KMS-11 (cell line): ENCODE measurements at regions not wholly inside any gene's neighbourhood (a gene's known extent, or its start where the extent isn't known, plus 50 kb on each side); places are given as distances from the start of the nearest gene placed in this dataset.

ENCODE experiments used
- H2AFZ ChIP-seq: fragments of 200-600 bp; sonication (generic); 2 replicates; pipeline ENCODE4 v1.6.1; 2016; ENCODE audit warnings: antibody characterized with exemption, mixed run types, low read depth
- H3K27ac ChIP-seq: fragments of 200-600 bp; sonication (generic); 2 replicates; pipeline ENCODE4 v1.6.1; 2016; ENCODE audit warnings: mild to moderate bottlenecking, mixed run types
- H3K27me3 ChIP-seq: fragments of 200-600 bp; sonication (generic); 2 replicates; pipeline ENCODE4 v1.6.1; 2017; ENCODE audit warnings: mild to moderate bottlenecking, low read depth, mixed run types, moderate library complexity; ENCODE audit not compliant: insufficient read depth
- H3K36me3 ChIP-seq: fragments of 200-600 bp; sonication (generic); 2 replicates; pipeline ENCODE4 v1.6.1; 2017; ENCODE audit warnings: mild to moderate bottlenecking, mixed run types; ENCODE audit not compliant: insufficient read depth
- H3K4me1 ChIP-seq: fragments of 200-600 bp; sonication (generic); 2 replicates; pipeline ENCODE4 v1.6.1; 2016; ENCODE audit warnings: mild to moderate bottlenecking, low read depth, mixed run types; ENCODE audit not compliant: poor library complexity, severe bottlenecking
- H3K4me2 ChIP-seq: fragments of 200-600 bp; sonication (generic); 2 replicates; pipeline ENCODE4 v1.7.0; 2016; ENCODE audit warnings: mild to moderate bottlenecking, mixed run types
- H3K4me3 ChIP-seq: fragments of 200-600 bp; sonication (generic); IDR thresholded peaks from 2 replicates; pipeline ENCODE4 v1.6.1; 2017; ENCODE audit warnings: low read depth, low read length, mixed read lengths; ENCODE audit not compliant: insufficient read depth
- H3K79me2 ChIP-seq: fragments of 200-600 bp; sonication (generic); 2 replicates; pipeline ENCODE4 v1.6.1; 2016; ENCODE audit warnings: low read depth, mixed run types; ENCODE audit not compliant: insufficient read depth
- H3K9ac ChIP-seq: fragments of 200-600 bp; sonication (generic); 2 replicates; pipeline ENCODE4 v1.6.1; 2016; ENCODE audit warnings: mild to moderate bottlenecking, mixed run types
- H4K20me1 ChIP-seq: fragments of 200-600 bp; sonication (generic); 2 replicates; pipeline ENCODE4 v1.6.1; 2016; ENCODE audit warnings: mild to moderate bottlenecking, mixed run types; ENCODE audit not compliant: insufficient read depth
- TF ChIP-seq, protein P1 (sequence below): fragments of 200-600 bp; sonication (generic); conservative IDR thresholded peaks from 2 replicates; pipeline ENCODE4 v1.6.1; 2017; ENCODE audit warnings: low read depth, mild to moderate bottlenecking, antibody characterized with exemption, low read length, moderate library complexity, mixed read lengths

DNA sequence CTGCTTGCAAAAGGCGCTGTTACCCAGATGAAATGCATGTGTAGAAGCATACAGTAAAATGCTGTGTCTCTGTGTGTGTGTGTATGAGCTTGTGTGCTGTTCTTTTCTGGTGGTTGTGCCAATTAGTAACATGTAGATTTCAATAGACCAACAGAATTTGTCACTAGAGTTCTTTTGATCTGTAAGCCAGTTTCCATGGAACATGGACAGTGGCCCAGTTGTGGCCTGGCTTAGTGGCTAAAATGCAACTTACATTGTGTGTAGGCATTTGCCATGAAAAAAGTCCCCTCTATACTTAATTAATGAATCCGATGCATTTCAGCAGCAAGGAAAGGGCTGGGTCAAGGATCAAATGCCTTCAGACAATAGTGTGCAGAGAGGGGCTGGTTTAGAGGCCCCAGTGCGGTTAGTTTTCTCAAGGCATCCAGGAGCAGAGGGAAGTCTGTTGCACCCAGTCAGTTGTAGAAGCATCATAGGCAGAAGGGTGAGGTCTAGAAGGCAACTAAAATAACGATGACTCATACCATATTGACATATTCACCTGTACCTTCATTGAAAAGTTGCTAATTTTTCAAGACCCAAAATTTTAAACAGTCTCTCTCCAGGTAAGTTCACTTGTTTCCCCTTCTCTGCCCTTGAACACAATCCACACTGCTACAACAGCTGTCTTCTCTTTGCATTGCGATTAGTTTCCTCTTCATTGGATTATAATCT lies 366.9 kb upstream of the SPRED2 start:
- TF ChIP-seq, protein P1, sequence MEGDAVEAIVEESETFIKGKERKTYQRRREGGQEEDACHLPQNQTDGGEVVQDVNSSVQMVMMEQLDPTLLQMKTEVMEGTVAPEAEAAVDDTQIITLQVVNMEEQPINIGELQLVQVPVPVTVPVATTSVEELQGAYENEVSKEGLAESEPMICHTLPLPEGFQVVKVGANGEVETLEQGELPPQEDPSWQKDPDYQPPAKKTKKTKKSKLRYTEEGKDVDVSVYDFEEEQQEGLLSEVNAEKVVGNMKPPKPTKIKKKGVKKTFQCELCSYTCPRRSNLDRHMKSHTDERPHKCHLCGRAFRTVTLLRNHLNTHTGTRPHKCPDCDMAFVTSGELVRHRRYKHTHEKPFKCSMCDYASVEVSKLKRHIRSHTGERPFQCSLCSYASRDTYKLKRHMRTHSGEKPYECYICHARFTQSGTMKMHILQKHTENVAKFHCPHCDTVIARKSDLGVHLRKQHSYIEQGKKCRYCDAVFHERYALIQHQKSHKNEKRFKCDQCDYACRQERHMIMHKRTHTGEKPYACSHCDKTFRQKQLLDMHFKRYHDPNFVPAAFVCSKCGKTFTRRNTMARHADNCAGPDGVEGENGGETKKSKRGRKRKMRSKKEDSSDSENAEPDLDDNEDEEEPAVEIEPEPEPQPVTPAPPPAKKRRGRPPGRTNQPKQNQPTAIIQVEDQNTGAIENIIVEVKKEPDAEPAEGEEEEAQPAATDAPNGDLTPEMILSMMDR, result no peak
- no peaks in the 10 kb centered on the region for H4K20me1 ChIP-seq
- H3K4me1 ChIP-seq, result no peaks in the 10 kb centered on the region
- H2AFZ ChIP-seq, result no peak overlapping the region
- H3K4me3 ChIP-seq, result no peak overlapping the region
- H3K27me3 ChIP-seq, result no peaks in the 10 kb centered on the region
- H3K27ac ChIP-seq, result no peak overlapping the region
- no peak overlapping the region for H3K4me2 ChIP-seq
- H3K79me2 ChIP-seq, result no peaks in the 10 kb centered on the region
- no peak overlapping the region for H3K9ac ChIP-seq
- no peaks in the 10 kb centered on the region for H3K36me3 ChIP-seq

DNA sequence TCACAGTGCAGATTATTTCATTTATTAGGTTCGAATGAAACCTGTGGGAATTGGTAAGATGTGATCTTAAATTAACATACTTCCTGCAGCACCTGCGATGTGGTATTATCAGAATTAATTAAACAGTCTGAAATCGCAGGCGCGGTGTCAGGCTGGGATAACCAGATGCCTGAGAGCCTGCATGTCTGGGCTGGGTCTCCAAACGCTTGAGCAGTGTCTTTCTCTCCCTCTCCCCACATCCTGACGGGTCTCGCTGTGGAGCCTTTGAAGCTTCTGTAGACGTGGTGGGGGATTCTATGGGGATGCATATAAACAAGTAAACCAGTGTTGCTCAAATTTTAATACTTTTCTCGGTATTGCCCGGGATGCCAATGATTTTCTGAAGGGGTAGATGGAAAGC lies 366.2 kb upstream of the SPRED2 start:
- no peak overlapping the region for H3K9ac ChIP-seq
- H3K4me1 ChIP-seq, result no peaks in the 10 kb centered on the region
- H3K27me3 ChIP-seq, result no peaks in the 10 kb centered on the region
- no peaks in the 10 kb centered on the region for H3K79me2 ChIP-seq
- H3K36me3 ChIP-seq, result no peaks in the 10 kb centered on the region
- H2AFZ ChIP-seq, result no peak overlapping the region
- no peak overlapping the region for H3K4me2 ChIP-seq
- TF ChIP-seq, protein P1, result no peak
- no peak overlapping the region for H3K27ac ChIP-seq
- no peak overlapping the region for H3K4me3 ChIP-seq
- H4K20me1 ChIP-seq, result no peaks in the 10 kb centered on the region

DNA sequence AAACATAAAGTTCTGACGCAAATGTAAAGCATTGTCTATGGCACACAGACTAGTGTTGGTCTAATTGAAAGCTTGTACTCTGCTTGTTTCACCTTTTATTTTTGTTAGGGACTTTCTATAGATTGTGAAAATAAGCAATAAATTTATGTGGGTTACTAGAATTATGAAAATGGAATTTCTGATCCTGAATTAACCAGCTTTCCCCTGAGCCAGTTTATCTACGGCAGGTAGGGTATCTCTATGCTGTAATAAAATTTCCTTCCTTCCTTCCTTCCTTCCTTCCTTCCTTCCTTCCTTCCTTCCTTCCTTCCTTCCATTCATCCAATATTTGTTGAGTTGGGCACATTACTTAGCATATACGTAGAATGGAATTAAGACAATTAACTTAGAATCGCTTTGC lies 362.6 kb upstream of the SPRED2 start:
- TF ChIP-seq, protein P1, result no peak
- no peaks in the 10 kb centered on the region for H4K20me1 ChIP-seq
- no peaks in the 10 kb centered on the region for H3K4me1 ChIP-seq
- no peak overlapping the region for H3K4me2 ChIP-seq
- H3K27ac ChIP-seq, result no peak overlapping the region
- H3K4me3 ChIP-seq, result no peak overlapping the region
- H3K9ac ChIP-seq, result no peak overlapping the region
- H3K79me2 ChIP-seq, result no peaks in the 10 kb centered on the region
- no peaks in the 10 kb centered on the region for H3K36me3 ChIP-seq
- H2AFZ ChIP-seq, result no peak overlapping the region
- no peaks in the 10 kb centered on the region for H3K27me3 ChIP-seq

GRCh38 chr2:65791404-65791975 lies 359.1 kb upstream of the SPRED2 start:
- H3K79me2 ChIP-seq, result no peaks in the 10 kb centered on the region
- no peak overlapping the region for H3K27ac ChIP-seq
- H3K4me1 ChIP-seq, result no peaks in the 10 kb centered on the region
- H3K9ac ChIP-seq, result no peak overlapping the region
- no peaks in the 10 kb centered on the region for H3K27me3 ChIP-seq
- TF ChIP-seq, protein P1, result no peak
- H3K36me3 ChIP-seq, result no peaks in the 10 kb centered on the region
- no peaks in the 10 kb centered on the region for H4K20me1 ChIP-seq
- H2AFZ ChIP-seq, result no peak overlapping the region
- H3K4me3 ChIP-seq, result no peak overlapping the region
- H3K4me2 ChIP-seq, result no peak overlapping the region
